HG03432 (cell line): ENCODE measurements at regions not wholly inside any gene's neighbourhood (a gene's known extent, or its start where the extent isn't known, plus 50 kb on each side); places are given as distances from the start of the nearest gene placed in this dataset.

Experiments
- ATAC-seq: cut with Tn5 transposase; IDR thresholded peaks from one replicate; pipeline ENCODE4 v1.9.1; 2021; ENCODE audit warnings: mild to moderate bottlenecking, moderate library complexity; ENCODE audit not compliant: unreplicated experiment

GRCh38 chr1:108082738-108083562 lies 117.2 kb downstream of the SLC25A24 start:
- no peak for ATAC-seq

- ATAC-seq, result no peak
Measured at GRCh38 chr1:108082001-108082400, 117.0 kb upstream of the VAV3 start.

GRCh38 chr1:108080448-108080847 lies 115.5 kb upstream of the VAV3 start:
- no peak for ATAC-seq

- ATAC-seq, result no peak
Measured at GRCh38 chr1:108079440-108080025, 114.6 kb upstream of the VAV3 start.

DNA sequence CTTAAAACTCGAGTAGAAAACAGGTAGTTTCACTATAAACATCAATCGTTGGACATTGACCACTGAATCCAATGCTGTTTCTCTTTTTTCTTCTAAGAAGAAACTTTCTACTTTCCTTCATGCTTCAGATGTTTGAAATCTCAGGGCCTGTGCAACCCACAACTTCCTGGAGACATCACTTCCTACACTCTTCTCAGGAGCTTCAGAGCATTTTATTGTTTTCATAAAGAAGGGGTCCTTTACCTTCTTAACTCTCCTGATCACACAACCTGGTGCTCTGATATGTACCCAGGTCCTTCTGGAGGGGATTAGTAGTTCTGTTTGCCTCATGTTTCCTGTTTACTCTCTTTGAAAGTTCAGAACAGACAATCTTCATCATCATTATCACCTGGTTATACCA lies 113.0 kb upstream of the VAV3 start:
- no peak for ATAC-seq

DNA sequence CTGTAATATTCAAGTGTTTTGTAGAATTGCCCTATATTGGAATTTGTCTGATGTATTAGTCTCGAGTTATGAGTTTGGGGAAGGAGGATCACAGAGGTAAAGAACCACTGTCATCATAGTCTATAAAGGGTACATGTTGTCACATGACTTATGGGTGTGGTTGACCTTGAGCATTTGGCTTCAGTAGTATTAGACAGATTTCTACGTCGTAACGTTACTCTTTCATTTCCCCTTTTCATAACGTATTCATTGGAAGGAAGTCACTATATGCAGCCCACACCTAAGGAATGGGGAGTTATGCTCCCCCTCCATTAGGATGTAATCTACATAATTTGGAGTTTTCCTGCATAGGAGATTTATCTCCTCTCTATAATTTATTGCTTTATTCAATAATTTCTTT lies 110.1 kb upstream of the VAV3 start:
- ATAC-seq, result peak; percentile 77

DNA sequence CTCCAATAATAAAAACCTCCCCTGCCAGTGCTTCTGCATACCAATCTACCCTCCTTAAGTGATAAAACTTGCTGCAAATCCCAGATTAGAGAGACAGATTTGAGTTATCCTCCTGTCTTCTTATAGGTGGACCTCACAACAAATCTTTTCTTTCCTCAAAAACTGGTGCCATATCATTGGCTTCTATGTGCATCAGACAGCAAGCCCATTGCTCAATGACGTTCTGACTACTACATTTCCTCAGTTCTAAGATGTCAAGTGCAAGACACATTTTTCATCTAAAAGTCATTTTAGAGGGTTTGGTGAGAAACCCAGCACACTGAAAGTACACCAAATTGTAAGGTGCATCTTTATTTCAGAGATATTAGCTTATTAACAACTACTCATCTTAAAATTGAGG lies 107.8 kb upstream of the VAV3 start:
- no peak for ATAC-seq

- ATAC-seq, result no peak
Measured at GRCh38 chr1:108072212-108072611, 107.2 kb upstream of the VAV3 start.

GRCh38 chr1:108071601-108072000 lies 106.6 kb upstream of the VAV3 start:
- no peak for ATAC-seq

- ATAC-seq, result no peak
Measured at GRCh38 chr1:108070662-108071061, 105.7 kb upstream of the VAV3 start.

DNA sequence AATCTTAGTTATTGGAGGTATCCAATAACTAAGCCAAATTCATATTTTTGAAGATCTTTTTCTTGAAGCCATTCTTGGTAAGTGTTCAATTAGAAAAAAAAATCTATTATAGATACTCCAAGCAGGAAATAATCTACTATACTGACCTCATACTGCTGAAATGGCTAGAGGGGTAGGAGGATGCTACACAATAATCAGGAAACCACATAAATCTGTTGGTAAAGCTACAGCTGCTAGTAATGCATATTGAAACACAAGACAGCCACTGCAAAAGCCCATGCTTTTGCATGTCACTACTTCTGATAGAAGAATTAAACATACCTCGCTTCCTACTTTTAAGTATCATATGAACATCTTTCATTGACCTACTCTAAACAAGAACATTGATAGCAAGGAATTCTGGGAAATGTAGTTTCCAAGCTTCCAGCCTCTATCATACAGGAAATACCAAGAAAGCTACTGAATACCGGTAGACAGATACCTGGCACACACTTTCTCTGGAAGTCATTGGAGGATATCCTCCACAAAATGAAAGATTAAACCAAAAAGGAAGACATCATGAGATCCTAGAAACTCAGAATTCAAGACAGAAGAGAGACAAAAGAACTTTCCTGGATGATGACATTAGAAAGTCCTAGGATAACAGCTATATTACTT lies 103.0 kb upstream of the VAV3 start:
- ATAC-seq, result no peak

DNA sequence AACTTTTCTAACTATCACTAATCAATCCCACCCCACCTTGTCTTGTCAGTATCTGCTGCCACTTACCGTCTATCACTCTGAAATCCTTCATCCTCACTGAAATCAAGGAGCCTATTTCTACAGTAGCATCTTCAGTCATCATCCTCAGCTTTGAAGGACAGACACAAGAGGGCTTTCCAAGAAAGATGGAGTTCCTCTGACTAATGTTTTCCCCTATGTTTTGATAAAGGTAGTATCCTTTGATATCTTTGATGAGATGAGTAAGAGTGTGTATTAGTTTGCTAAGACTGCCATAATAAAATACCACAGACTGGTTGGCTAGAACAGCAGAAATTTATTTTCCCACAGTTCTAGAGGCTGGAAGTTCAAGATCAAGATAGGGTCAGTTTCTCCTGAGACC lies 101.8 kb upstream of the VAV3 start:
- ATAC-seq, result no peak

GRCh38 chr1:108064255-108064654 lies 99.3 kb upstream of the VAV3 start:
- ATAC-seq, result no peak

DNA sequence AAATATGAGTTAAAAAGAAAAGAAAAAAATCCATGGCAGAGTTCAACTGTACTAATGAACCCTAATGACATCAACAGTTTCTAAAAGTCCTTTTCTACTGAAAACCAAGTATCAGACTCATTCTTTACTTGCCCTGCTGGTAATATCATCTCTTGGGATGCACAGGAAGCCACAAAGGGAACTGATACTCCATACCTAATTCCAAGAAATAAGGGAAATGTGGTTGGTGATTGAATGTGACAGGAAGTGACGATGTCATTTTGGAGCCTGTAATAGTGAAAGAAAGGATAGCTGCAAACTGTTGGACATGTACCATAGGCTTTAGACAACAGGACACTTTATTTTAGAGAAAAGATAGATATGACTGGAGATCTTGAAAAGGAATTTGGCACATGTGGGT lies 98.7 kb upstream of the VAV3 start:
- ATAC-seq, result no peak

DNA sequence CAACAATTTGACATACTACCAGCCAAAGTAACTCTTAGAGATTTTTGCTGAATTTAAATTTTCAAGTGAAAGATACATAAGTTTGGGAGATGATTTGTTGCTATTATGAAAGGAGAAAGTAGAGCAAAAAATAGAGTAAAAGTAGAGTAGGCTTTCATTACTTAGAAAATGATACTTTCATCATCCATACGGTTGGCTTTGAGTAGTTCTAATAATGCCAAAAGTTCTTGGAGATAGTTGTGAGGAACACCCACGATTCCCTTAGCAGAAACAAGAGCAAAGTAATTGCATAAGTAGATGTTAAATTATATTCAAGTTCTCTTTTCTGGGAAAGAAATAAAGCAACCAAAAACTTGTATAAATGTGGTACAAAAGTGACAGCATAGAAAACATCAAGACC lies 95.0 kb upstream of the VAV3 start:
- ATAC-seq, result no peak

GRCh38 chr1:108057541-108057940 lies 92.6 kb upstream of the VAV3 start:
- no peak for ATAC-seq

DNA sequence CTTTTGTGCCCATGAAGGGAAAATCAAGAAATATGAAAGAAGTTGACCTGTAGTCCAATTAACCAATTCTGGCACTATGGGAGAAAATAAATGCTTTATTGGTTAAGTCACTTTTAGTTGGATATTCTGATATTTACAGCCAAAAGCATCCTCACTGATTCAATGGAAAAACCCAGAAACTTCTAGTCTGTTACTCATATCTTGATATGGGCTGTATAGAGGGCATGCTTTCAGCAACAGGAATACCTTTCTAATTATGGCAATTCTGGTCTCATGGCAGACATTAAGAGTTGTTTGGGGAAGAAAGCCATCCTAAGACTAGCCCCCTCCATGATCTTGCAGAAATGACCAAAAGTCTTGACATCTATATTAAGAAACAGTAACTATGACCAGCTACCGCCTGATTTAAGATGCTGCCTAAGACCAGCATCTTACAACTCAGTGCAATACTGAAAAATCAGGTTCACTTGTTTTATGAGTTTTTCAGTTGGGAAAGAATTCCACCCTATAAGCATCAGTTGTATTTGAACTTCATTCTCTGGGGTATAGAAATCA lies 91.5 kb upstream of the VAV3 start:
- no peak for ATAC-seq

- ATAC-seq, result no peak
Measured at GRCh38 chr1:108055387-108055786, 90.4 kb upstream of the VAV3 start.

DNA sequence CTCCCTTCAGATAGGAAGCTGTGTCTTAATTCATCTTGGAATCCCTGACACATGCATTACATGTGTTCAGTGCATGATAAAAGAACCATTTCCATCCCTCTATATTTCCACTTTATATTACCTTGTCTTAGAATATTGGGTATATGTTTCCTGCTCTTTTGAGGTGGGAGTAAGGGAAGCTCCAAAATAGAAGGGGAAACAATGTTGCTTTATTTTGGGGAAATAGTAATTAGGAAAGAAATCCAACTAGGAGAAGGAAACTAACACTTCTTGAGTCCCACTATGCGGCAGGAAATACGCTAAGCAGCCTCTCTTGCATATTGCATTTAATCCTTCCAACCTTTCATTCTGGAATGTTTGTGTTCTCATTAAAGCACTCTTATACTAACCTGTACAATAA lies 89.4 kb upstream of the VAV3 start:
- ATAC-seq, result no peak

DNA sequence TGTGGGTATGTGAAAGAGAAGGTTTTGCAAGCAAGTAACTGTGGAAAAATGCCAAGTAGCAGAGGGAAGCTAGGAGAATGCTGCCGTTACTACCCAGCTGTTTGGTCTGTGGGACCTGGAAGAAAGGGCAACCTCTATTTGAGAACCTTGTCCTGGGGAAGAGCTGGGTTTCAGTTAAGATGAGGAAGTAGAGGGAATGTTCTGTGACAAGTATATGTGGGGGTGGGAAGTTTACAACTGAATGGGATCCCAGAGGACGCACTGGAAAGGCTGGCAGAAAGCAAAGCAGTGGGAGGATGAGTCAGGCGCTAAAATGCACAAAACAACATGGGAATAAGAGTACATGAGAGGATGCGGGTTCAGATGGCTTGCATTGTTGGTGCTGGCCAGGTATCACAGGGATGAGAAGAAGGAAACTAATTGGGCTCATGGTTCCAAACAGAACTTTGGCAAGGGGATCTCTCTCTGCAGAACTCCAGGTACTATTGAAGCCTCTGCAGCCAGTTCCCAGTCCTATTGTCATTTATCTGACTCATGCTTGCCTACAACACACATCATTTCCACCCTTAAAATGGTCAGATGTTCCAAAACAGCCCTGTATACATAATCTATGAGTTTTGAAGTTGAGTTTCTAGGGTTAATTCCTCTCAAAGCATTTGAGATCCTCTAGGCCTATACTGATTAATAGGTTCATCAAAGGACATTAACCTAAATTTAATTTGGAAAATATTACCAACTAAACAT lies 88.5 kb upstream of the VAV3 start:
- no peak for ATAC-seq
